HS-5 (cell line): ENCODE measurements at regions not wholly inside any gene's neighbourhood (a gene's known extent, or its start where the extent isn't known, plus 50 kb on each side); places are given as distances from the start of the nearest gene placed in this dataset.
"Not testable (repeated sequence)": the region's sequence is repeated elsewhere in the genome, so short reads cannot be mapped to it uniquely, and the experiment has no call there.

Experiments
- DNase-seq: peaks from one replicate; pipeline ENCODE4 v3.0.0-alpha.2; 2012; ENCODE audit warnings: low read depth

DNA sequence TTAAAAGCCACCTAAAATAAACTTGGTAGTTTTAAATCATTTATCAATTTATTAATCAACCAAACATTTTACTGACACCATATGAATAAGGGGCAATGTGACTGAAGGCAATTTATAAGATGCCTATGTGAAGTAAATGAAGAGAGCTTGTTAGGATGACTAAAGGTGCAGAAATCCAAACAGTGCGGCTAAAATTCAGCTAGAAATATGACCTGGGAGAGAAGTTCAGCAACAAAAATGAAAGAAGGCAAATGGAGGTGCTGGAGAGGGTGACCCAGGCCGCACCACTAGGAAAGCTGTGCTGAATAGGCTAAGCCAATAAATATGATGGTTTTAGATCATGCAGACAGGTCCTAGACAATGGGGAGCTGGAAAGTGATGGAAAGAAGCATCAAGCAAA is 403.7 kb downstream of the BTG1 start:
- DNase-seq: no peak

DNA sequence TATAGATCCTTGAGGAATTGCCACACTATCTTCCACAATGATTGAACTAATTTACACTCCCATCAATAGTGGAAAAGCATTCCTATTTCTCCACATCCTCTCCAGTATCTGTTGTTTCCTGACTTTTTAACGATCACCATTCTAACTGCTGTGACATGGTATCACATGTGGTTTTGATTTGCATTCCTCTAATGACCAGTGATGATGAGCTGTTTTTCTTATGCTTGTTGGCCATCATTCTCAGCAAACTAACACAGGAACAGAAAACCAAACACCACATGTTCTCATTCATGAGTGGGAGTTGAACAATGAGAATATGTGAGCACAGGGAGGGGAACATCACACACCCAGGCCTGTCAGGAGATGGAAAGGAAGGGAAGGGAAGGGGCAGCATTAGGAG is 411.8 kb downstream of the BTG1 start:
- DNase-seq: peak; percentile 22

GRCh38 chr12:91732086-91732485 is 413.6 kb downstream of the BTG1 start:
- peak; percentile 46 for DNase-seq

- no peak for DNase-seq
These were observed 416.1 kb downstream of the BTG1 start for GRCh38 chr12:91729543-91729942.

DNA sequence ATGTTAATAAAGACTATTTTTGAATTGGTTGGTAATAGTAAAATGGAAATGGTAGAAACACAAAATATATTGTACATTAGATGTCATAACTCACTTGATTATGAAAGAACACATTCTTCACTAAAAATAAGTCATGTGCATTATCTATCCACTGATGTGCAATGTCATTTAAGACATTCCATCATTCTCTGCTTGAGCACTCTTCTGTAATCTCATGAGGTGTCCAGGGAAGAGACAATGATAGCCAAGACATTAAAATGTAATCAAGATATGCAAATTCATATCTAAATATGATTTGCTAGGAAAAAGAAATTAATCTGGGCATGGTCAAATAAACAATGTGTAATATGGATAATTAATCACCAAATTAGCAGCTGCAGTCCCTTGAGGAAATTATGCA is 422.5 kb downstream of the BTG1 start:
- no peak for DNase-seq

DNA sequence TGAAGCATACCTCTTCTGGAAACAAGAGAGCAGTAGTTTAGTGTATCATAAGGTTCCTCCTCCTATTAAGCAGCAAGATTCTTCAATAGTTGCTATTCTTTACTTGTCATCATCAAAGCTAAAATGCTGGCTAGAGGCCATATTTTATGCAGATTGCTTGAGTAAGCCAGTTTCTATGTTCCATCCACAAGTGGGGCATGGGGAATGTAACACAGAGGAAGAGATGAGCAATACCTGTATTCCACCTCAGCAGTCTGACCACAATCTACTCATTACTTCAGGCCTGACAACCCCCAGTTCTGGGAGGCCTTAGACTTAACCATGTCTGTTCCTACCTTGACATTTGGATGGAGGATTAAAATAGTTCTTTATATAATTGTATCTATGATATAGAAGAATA is 423.6 kb downstream of the BTG1 start:
- DNase-seq: no peak

DNA sequence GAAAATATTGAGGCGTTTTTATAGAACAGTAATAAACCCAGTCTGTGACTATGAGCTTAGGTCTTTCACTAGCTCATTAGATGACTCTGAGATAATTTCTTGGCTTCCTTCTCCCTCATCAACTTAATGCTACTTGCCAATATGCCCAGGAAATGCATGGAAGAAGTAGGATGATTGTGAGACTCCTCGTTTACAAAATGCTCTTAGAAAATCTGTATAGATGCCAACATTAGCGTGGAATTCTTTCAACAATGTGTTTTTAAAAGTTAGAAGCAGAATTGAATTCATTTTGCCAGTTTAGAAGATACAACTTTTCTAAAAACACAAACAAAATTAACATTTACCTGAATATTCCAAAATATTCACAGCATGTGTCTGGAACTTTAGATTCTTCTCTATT is 424.6 kb downstream of the BTG1 start:
- DNase-seq: no peak

DNA sequence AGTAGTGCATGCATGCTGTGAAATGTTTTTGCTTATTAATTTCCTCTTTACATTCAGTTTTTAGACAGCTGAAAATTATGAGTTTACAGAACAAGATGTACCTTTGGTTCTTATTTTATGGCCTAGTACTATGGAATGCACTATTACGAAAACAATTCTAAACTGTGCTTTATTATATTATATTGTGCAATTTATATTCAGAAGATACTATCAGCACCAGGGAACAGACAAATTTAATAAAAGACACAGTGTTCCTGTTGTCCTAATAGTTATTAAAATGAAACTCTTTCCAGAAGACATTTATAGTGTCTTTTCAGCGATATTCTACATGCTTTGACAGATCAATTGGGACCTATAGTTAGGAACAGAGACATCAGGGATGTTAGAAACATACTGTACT is 427.3 kb downstream of the BTG1 start:
- no peak for DNase-seq

GRCh38 chr12:91717804-91718203 is 427.8 kb downstream of the BTG1 start:
- DNase-seq: no peak

- DNase-seq: not testable (repeated sequence)
These were observed 433.7 kb downstream of the BTG1 start for GRCh38 chr12:91711925-91712324.

- DNase-seq: no peak
These were observed 439.2 kb downstream of the BTG1 start for GRCh38 chr12:91706466-91706865.

GRCh38 chr12:91704446-91704845 is 441.2 kb downstream of the BTG1 start:
- no peak for DNase-seq

GRCh38 chr12:91703491-91704283 is 442.0 kb downstream of the BTG1 start:
- no peak for DNase-seq

DNA sequence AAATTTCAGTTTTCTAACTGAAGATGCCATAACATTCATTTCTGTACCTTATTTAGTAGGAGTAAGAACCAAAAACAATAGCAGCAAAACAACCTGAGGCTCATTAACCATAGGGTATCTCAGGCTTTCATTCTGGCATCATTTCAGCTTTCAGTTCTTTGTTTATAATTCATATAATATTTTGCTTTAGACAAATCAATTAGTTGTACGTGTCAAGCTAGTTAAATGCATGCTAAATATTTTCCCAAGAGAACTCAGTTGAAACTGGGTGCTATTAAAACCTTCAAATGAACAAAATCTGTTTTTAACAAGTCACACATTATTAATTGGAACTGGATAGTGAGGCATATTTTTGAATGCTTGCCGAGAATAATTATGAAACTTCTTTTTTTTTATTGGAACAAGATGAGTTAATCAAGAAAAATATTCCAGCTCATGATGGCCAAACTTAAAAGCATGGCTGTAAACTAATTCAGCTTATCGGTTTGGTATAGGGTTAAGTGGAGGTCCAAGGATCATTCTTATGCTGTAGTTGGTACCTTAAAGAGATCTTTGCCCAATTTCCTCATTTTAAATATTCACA is 442.7 kb downstream of the BTG1 start:
- DNase-seq: no peak

DNA sequence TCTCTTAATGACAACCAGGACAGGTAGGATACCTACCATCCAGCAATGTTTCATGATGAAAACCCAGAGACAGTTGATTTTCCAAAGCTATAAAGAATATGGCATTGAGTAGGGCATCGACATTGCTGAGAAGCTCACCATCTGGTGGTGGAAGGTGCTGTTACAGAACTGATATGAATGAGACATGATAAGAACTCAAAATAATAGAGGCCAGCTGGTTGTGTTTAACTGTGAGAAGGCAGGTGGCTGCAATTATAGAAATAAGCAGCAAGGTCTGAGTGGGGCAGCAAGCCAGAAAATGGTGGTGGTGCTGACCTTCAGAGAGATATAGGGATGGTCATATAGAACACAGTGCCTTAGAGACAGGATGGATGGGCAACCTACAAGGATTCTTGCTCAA is 449.7 kb downstream of the BTG1 start:
- DNase-seq: no peak

GRCh38 chr12:91695406-91695805 is 450.2 kb downstream of the BTG1 start:
- not testable (repeated sequence) for DNase-seq

GRCh38 chr12:91690531-91690930 is 455.1 kb downstream of the BTG1 start:
- DNase-seq: no peak

DNA sequence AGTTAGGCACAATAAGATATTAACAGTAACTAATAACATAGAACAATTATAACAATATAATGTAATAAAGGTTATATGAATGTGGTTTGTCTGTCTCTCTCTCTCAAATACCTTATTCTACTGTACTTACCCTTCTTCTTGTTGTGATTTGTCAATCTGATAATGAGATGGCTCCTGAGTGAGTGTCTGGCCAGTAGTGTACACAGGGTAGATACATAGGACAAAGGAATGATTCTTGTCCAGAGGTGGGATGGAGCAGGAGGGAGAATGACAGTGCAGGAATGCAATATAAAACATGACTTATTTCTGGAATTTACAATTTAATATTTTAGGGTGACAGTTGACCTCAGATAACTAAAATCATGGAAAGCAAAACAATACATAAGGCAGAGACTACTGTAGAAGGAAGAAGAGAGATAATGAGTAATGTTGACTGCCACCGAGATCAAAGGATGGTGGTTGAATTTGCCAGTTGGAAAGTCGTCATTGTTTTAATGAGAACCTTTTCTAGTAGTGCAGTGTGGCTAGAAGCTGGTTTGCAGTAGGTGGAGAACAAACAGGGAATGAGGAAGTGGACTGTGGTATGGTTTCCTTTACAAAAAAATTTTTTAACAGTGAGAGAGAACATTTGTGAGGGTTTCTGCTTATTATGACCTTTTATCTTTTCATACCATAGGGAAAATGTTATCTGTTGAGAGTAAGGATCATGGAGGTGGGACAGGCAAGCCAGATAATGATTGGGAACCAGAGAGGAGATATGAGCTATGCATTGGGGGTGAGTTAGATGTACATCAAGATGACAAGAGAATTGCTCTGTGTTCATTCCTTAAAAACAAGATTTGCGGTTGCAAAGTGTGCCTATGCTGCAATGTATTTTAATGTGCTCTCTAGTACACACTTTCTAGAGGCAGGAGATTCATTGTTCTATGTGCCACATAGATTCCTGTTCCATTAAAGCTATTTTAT is 458.3 kb downstream of the BTG1 start:
- DNase-seq: no peak

GRCh38 chr12:91685917-91686316 is 459.7 kb downstream of the BTG1 start:
- no peak for DNase-seq

DNA sequence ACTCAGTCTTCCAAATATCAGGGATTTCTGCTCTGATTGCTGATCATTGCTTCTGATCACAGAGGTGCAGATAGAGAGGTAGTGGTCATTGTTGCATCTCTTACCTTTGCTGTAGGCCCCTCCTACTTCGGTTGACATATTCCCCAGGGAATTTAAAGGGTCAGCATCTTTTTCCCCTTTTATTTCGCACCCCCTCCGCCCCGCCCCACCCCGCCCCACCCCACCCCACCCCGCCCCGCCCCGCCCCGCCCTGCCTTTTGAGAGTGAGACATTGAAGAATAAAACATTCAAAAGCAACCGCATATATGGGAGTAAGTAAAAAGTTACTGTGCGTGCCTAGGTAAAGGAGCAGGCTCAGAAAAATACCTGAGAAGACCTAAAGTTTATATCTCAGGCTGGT is 463.9 kb downstream of the BTG1 start:
- DNase-seq: no peak

- no peak for DNase-seq
These were observed 464.8 kb downstream of the BTG1 start for GRCh38 chr12:91680864-91681263.

DNA sequence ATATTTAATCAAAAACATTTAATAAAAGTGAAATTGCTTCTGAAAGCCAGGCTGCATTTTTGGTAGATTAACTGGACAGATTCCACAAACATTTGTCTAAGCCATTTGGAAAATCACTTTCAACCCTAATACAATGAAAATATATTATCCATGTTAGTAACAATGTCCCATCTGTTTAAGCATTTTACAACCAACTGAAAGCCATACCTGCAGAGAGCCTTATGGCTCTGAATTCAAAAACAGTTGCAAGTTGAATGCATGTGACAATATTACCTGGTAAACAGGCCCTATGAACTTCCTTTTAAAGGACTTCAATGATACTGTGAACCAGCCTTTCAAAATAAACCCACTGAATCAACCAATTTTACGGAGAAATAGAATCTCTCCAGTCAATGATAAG is 468.1 kb downstream of the BTG1 start:
- no peak for DNase-seq

DNA sequence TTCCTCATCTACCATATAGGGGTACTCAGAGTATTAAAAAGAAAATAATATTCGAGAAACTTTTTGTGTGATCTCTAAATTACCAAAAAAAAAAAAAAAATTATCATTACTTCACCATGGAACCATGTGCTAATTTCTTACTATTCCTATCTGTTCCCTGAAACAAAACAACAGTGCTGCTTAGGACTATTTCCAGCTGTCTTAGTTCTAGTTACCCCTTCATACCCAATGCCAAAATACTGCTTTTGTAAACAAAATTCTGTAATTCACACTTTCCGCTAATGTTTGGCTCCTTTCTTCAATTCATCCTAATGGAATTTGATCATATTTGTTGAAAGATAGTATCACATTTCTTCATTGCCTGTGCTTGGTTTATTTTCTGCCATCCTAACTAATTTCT is 470.2 kb downstream of the BTG1 start:
- no peak for DNase-seq
